ENCODE measurements at regions not wholly inside any gene's neighbourhood (a gene's known extent, or its start where the extent isn't known, plus 50 kb on each side); places are given as distances from the start of the nearest gene placed in this dataset.

GRCh38 chr3:168574455-168575158 is 478.9 kb upstream of the GOLIM4 start:
- TF ChIP-seq EZH2 (IDR thresholded peaks at IDR 0.05; ENCODE audit: insufficient read depth, poor library complexity, severe bottlenecking), result no peak
- no peak for TF ChIP-seq EZH2phosphoT487 (IDR thresholded peaks at IDR 0.05; ENCODE audit: insufficient read depth, low read depth)

All from GM23248 (cell line).